ENCODE measurements at regions not wholly inside any gene's neighbourhood (a gene's known extent, or its start where the extent isn't known, plus 50 kb on each side); places are given as distances from the start of the nearest gene placed in this dataset.
"Not testable (repeated sequence)": the region's sequence is repeated elsewhere in the genome, so short reads cannot be mapped to it uniquely, and the experiment has no call there.

DNA sequence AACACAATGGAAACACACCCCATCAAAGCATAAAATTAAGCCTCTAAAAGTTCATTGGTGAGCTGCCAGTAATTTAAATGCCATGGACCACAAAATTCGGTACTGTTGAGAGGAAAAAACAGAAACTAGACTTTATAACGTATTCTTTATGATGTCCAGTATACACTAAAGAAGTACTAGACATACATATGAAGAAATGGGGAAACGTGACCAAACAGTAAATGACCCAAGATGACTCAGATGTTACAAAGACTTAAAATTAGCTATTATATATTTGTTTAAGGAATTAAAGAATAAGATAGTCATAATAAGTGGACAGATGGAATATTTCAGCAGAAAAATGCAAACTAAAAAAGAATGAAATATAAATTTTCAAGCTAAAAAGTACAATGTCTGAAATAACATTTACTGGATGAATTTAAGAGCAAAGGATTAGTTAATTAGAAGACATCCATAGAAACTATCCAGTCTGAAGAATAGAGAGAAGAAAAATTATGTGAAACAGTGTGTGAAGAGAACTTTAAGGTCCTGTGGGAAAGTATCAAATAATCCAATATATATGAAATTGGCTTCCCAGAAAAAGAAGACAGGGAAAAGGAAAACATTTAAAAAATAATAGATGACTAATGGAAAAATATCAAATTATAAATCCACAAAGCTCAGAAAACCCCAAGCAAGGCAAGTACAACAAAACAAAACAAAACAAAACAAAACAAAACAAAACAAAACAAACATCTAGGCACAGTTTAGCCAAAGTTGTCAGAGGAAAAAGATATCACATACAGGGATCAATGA lies 69.4 kb downstream of the SAMD9 start:
- DNase-seq, result no peak

DNA sequence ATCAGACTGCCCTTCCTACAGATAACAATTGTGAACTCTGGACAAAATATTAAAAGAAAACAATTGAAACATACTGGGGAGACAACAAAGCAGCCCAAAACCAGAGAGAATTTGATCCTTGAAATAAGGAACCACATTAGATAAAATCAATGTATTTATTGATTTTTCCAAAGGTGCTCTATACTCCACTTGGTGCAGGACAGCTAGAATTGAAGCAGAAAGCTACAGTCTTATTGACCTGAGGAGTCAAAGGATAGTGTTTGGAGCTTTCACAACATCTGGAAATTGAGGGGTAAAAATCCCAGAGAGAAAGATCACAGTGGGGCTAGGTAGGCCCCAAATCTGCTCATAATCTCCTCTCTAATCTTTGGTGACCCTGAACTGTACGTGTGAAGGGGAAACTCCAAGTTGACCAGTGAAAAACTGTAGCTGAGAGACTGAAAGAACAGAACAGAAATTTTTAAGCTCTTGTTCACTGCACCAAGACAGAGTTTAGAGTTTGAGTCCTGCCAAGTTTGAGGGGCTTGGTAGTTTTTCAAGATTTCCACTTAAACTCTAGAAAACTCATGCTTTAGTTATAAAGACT lies 70.2 kb downstream of the SAMD9 start:
- no peak for DNase-seq

DNA sequence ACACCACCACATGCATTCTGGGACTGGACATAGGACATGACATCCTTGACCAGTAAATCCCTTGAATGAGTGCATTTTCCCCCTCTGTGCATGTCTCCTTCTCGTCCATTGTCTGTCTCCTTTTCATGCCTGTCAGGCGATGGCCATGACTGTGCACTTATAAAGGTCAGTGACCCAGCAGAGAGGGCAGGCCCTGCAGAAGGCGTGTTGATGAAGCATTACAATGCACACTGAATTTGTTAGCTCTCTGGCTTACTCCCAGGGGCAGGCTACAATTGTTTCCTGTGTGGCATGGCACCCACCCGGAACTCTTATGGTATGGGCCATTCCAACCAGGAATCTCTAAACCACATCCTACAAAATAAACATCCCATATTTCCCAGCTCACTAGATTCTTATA lies 71.1 kb downstream of the SAMD9 start:
- DNase-seq, result peak; percentile 46

GRCh38 chr7:93044147-93044810 lies 73.5 kb downstream of the SAMD9 start:
- DNase-seq, result peak; percentile 75

GRCh38 chr7:93043385-93043985 lies 74.3 kb downstream of the SAMD9 start:
- peak; percentile 88 for DNase-seq

GRCh38 chr7:93040355-93040754 lies 77.4 kb downstream of the SAMD9 start:
- no peak for DNase-seq

GRCh38 chr7:93039786-93040185 lies 78.0 kb downstream of the SAMD9 start:
- no peak for DNase-seq

- no peak for DNase-seq
Observed at GRCh38 chr7:93039282-93039681, 78.5 kb downstream of the SAMD9 start.

GRCh38 chr7:93036807-93037206 lies 81.0 kb downstream of the SAMD9 start:
- DNase-seq, result no peak

DNA sequence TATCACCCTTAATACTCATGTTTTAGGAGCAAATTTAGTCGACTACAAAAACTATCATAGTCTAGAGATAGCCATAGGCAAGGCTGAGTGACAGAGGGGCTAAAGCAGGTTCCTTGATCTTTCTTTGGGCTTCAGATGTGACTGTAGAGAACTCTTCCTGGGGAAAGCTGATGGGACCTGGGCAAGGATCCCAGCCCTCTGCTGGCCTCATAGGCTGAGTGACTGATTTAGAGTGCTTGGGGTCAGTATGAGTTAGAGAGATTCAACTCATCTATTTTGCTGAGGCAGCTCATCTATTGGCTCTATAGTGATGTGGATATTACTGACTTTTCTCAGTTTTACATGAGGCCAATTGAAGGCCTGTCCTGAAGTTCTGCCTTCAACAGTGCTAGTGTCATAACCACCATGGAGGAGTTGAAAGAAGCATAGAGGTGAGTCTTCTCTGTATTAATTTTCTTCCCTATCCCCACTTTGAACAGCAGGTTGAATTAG lies 81.6 kb downstream of the SAMD9 start:
- DNase-seq, result no peak

GRCh38 chr7:93031795-93032194 lies 86.0 kb downstream of the SAMD9 start:
- no peak for DNase-seq

- no peak for DNase-seq
Observed at GRCh38 chr7:93030605-93031225, 87.1 kb downstream of the SAMD9 start.

DNA sequence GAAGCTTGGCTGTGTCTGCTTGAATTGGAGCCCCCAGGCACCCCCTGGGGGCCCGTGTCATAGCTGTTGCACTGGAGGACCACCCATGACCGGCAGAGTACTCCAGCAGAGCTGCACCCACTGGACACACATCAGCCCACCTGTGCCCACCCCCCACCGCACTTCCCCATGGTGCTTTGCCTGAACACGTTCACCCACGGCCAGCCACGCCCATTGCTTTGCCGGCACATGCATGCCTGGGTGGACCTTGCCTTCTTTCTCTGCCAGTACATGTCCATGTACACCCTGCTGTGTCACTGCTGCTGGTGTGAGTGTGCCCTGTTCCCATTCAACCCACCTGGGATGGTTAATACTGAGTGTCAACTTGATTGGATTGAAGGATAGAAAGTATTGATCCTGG lies 88.7 kb downstream of the SAMD9 start:
- no peak for DNase-seq

DNA sequence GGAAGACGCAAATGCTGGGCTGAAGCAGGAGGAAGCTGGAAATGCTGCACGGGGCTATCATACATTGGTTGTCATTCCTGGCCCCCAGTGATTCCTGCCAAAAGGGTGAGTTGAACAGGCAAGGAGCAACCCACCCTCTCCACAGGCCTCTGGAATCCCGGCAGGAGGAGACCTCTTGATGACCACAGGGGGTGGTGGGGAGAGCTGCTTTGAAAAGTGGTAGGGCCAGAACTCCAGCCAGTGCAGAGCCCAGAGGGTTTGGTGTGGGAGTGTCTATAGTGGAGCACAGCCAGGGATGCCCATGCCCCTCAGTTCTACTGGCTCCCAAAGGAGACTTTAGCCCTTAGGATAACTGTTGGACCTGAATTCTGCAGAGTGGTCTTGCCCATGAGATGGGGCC lies 89.2 kb downstream of the SAMD9 start:
- DNase-seq, result no peak

GRCh38 chr7:93027044-93027443 lies 90.7 kb downstream of the SAMD9 start:
- DNase-seq, result no peak

DNA sequence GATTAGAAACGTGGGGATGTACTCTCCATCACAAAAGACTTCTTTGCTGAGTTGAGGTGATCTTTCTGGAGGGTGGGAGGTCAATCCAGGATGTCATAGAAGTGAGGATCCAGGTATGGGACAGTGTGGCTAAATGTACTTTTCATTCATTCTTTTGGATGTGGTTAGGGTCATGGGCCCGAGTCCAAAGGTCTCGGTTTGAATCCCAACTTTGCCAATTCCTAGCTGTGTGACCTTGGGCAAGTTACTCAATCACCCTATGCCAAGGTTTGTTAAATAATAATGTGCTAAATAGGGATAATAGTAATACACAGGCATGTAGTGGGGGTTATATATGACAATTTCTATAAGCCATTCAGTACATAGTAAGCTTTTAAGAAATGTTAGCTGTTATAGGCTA lies 91.4 kb downstream of the SAMD9 start:
- no peak for DNase-seq

DNA sequence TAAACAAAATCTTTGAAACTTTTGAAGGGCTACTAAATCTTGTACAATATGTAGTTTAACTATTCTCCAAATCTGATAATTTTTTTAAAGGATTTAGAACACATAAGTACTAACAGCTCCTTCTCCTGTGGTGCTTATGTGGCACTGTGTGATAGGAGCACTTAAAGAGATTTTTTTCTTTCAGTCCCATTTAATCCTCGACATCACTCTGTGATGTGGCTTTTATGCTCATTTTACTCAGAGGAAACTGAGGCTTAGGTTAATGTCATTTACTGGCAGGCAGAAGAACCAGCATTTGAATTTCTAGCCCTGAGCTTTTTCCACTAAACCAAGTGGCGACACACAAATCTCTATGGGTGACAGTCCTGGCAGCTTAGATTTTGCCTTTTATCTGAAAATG lies 92.4 kb downstream of the SAMD9 start:
- no peak for DNase-seq

DNA sequence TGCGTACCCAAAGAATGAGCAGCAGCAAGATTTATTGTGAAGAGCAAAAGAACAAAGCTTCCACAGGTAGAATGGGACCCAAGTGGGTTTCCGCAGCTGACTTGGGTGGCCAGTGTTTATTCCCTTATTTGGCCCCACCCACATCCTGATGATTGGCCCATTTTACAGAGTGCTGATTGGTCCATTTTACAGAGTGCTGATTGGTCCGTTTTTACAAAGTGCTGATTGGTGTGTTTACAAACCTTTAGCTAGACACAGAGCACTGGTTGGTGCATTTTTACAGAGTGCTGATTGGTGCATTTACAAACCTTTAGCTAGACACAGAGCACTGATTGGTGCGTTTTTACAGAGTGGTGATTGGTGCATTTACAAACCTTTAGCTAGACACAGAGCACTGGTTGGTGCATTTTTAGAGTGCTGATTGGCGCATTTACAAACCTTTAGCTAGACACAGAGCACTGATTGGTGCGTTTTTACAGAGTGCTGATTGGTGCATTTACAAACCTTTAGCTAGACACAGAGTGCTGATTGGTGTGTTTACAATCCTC lies 94.8 kb downstream of the SAMD9 start:
- not testable (repeated sequence) for DNase-seq

- DNase-seq, result no peak
Observed at GRCh38 chr7:93021748-93022147, 96.0 kb downstream of the SAMD9 start.

DNA sequence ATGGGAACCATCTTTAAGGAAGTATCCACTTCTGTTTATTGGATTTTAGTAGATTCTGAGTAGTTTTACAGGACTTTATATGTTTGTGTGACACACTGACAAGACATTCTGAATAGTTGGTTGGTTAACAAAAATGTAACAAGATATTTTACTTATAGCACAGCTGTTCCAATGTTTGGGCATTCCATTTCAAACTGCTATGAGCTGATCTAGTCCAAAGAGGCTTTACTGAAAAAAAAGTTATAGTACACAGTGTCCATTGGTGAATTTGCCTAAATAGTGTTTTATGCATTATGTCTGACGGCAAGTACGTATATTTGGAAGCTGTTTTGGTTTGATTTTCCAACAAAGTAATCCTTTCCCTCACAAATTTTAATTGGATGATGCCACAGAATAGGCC lies 99.1 kb downstream of the SAMD9 start:
- no peak for DNase-seq

DNA sequence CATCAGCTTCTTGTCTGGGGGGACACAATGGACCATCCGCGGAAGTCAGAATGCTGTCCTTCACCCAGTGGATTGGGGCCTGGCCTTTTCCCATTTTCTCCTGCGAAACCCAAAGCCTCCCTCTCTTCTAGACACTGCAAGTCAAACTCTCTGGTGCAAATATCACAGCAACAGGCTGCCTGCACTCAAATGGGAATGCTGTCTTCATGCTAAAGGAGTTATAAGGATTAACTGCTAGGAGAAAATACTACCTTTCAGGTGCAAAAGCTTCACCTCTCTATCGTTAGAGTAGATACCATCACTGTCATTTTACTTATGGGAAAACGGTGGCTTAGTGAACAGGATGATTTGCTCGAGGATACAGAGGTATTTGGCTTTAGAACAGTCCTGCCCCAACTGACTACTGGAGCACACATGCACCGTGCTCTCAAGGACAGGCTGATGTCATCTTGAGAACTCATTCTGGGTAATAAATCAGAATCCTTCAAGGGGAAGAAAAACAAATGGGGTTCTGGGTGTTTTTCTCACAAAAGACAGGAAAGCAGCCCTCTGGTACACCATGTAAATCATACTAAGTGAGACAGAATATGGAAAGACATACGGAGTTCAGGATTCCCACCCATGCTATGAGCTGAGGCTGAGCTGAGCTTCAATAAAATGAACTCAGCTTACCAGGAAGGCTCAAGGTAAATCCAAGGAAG lies 100.9 kb downstream of the SAMD9 start:
- DNase-seq, result no peak

All from retina (tissue), 1 donor.